Hepatocyte (in vitro differentiated cells): ENCODE measurements at regions not wholly inside any gene's neighbourhood (a gene's known extent, or its start where the extent isn't known, plus 50 kb on each side); places are given as distances from the start of the nearest gene placed in this dataset.
"Not testable (repeated sequence)": the region's sequence is repeated elsewhere in the genome, so short reads cannot be mapped to it uniquely, and the experiment has no call there.

Experiments used
- DNase-seq: peaks from one replicate; pipeline ENCODE4 v3.0.0-alpha.2; 2016; ENCODE audit warnings: low spot score
- H2AFZ ChIP-seq: fragments of 200-600 bp; sonication (generic); 2 replicates; pipeline ENCODE4 v1.6.0; 2016; ENCODE audit warnings: antibody characterized with exemption, mild to moderate bottlenecking
- H3K27ac ChIP-seq: fragments of 200-600 bp; sonication (generic); 2 replicates; pipeline ENCODE4 v1.5.1; 2016; ENCODE audit warnings: mild to moderate bottlenecking
- H3K27me3 ChIP-seq: fragments of 200-600 bp; sonication (generic); 2 replicates; pipeline ENCODE4 v1.6.1; 2016
- H3K36me3 ChIP-seq: fragments of 200-600 bp; sonication (generic); replicated peaks from 2 replicates; pipeline ENCODE4 v1.5.1; 2016; ENCODE audit warnings: low read depth; ENCODE audit not compliant: insufficient read depth
- H3K4me1 ChIP-seq: fragments of 200-600 bp; sonication (generic); 2 replicates; pipeline ENCODE4 v1.5.1; 2016; ENCODE audit warnings: mild to moderate bottlenecking, moderate library complexity; ENCODE audit not compliant: insufficient read depth
- H3K4me2 ChIP-seq: fragments of 200-600 bp; sonication (generic); 2 replicates; pipeline ENCODE4 v1.6.0; 2016
- H3K4me3 ChIP-seq: fragments of 200-600 bp; sonication (generic); 2 replicates; pipeline ENCODE4 v1.5.1; 2016; ENCODE audit warnings: mild to moderate bottlenecking
- H3K79me2 ChIP-seq: fragments of 200-600 bp; sonication (generic); 2 replicates; pipeline ENCODE4 v1.6.0; 2017; ENCODE audit warnings: mild to moderate bottlenecking
- H3K9me2 ChIP-seq: fragments of 200-600 bp; sonication (generic); replicated peaks from 2 replicates; pipeline ENCODE4 v1.6.0; 2017; ENCODE audit warnings: mild to moderate bottlenecking; ENCODE audit not compliant: insufficient read depth
- H3K9me3 ChIP-seq: fragments of 200-600 bp; sonication (generic); 2 replicates; pipeline ENCODE4 v1.5.1; 2016; ENCODE audit warnings: low read depth, mild to moderate bottlenecking
- H4K20me1 ChIP-seq: fragments of 200-600 bp; sonication (generic); 2 replicates; pipeline ENCODE4 v1.6.0; 2016; ENCODE audit warnings: mild to moderate bottlenecking; ENCODE audit not compliant: insufficient read depth, poor library complexity, severe bottlenecking
- CTCF ChIP-seq: fragments of 200-600 bp; sonication (generic); IDR thresholded peaks from 2 replicates; pipeline ENCODE4 v1.5.1; 2016; ENCODE audit warnings: antibody characterized with exemption, mild to moderate bottlenecking; ENCODE audit not compliant: poor library complexity
- EZH2 ChIP-seq: fragments of 200-600 bp; sonication (generic); IDR thresholded peaks from 2 replicates; pipeline ENCODE4 v1.6.1; 2016; ENCODE audit warnings: antibody characterized with exemption, mild to moderate bottlenecking, borderline replicate concordance
- EZH2phosphoT487 ChIP-seq: fragments of 200-600 bp; sonication (generic); IDR thresholded peaks from one replicate; pipeline ENCODE4 v1.6.1; 2018; ENCODE audit warnings: antibody characterized with exemption, mild to moderate bottlenecking, low read depth, moderate library complexity; ENCODE audit not compliant: unreplicated experiment, severe bottlenecking
- WGBS: methylation state at CpG from one replicate; pipeline ENCODE4 v1.1.6; 2016; ENCODE audit warnings: low lambda C conversion rate; ENCODE audit errors: missing lambda C conversion rate; 5-methylcytosine and 5-hydroxymethylcytosine counted together

GRCh38 chr4:72777436-72777835 is 208.4 kb upstream of the ADAMTS3 start:
- no peaks in the 10 kb centered on the region for H3K9me2 ChIP-seq
- no peak for TF ChIP-seq EZH2phosphoT487
- TF ChIP-seq CTCF = no peak
- TF ChIP-seq EZH2 = no peak
- no peaks in the 10 kb centered on the region for H3K79me2 ChIP-seq
- no peak overlapping the region for H2AFZ ChIP-seq
- H3K36me3 ChIP-seq = no peaks in the 10 kb centered on the region
- 69% methylated on average over 6 of the region's 6 CpGs for WGBS
- no peak overlapping the region for H3K4me3 ChIP-seq
- DNase-seq = no peak
- no peaks in the 10 kb centered on the region for H3K9me3 ChIP-seq
- H3K4me2 ChIP-seq = no peak overlapping the region
- no peaks in the 10 kb centered on the region for H4K20me1 ChIP-seq
- H3K27ac ChIP-seq = no peak overlapping the region
- no peaks in the 10 kb centered on the region for H3K4me1 ChIP-seq
- no peaks in the 10 kb centered on the region for H3K27me3 ChIP-seq

GRCh38 chr4:72770708-72771107 is 201.7 kb upstream of the ADAMTS3 start:
- H3K4me3 ChIP-seq = no peak overlapping the region
- H3K4me2 ChIP-seq = no peak overlapping the region
- no peaks in the 10 kb centered on the region for H3K27me3 ChIP-seq
- H3K27ac ChIP-seq = no peak overlapping the region
- no peak for DNase-seq
- no peaks in the 10 kb centered on the region for H3K9me3 ChIP-seq
- no peak overlapping the region for H2AFZ ChIP-seq
- no peaks in the 10 kb centered on the region for H3K36me3 ChIP-seq
- no peaks in the 10 kb centered on the region for H3K79me2 ChIP-seq
- H3K4me1 ChIP-seq = no peaks in the 10 kb centered on the region
- no peaks in the 10 kb centered on the region for H4K20me1 ChIP-seq
- H3K9me2 ChIP-seq = no peaks in the 10 kb centered on the region
- TF ChIP-seq EZH2phosphoT487 (no peak), EZH2 (no peak)

GRCh38 chr4:72768364-72768763 is 199.3 kb upstream of the ADAMTS3 start:
- Histone ChIP-seq H3K36me3 (no peaks in the 10 kb centered on the region), H3K4me1 (no peaks in the 10 kb centered on the region), H4K20me1 (no peaks in the 10 kb centered on the region), H3K27ac (no peak overlapping the region), H3K27me3 (no peaks in the 10 kb centered on the region), H2AFZ (no peak overlapping the region), H3K79me2 (no peaks in the 10 kb centered on the region), H3K4me3 (no peak overlapping the region), H3K4me2 (no peak overlapping the region), H3K9me2 (no peaks in the 10 kb centered on the region), H3K9me3 (no peaks in the 10 kb centered on the region)
- WGBS = 87% methylated on average over 2 of the region's 2 CpGs
- no peak for DNase-seq
- TF ChIP-seq EZH2phosphoT487 (no peak), EZH2 (no peak), CTCF (no peak)

- Histone ChIP-seq H3K79me2 (no peaks in the 10 kb centered on the region), H3K4me1 (no peaks in the 10 kb centered on the region), H4K20me1 (no peaks in the 10 kb centered on the region), H3K36me3 (no peaks in the 10 kb centered on the region), H3K27ac (no peak overlapping the region), H3K4me3 (no peak overlapping the region), H2AFZ (no peak overlapping the region), H3K9me2 (no peaks in the 10 kb centered on the region), H3K4me2 (no peak overlapping the region), H3K9me3 (no peaks in the 10 kb centered on the region), H3K27me3 (no peaks in the 10 kb centered on the region)
- WGBS = 64% methylated on average over 4 of the region's 4 CpGs
- no peak for TF ChIP-seq CTCF
- no peak for TF ChIP-seq EZH2phosphoT487
- TF ChIP-seq EZH2 = no peak
- DNase-seq = no peak
These were observed 198.7 kb upstream of the ADAMTS3 start for GRCh38 chr4:72767618-72768302.

- H3K36me3 ChIP-seq, H3K4me1 ChIP-seq, H3K9me2 ChIP-seq, H4K20me1 ChIP-seq, H3K4me2 ChIP-seq, H3K4me3 ChIP-seq, H3K9me3 ChIP-seq, H2AFZ ChIP-seq, H3K79me2 ChIP-seq, DNase-seq, H3K27ac ChIP-seq, H3K27me3 ChIP-seq: not testable (repeated sequence)
- 94% methylated on average over 19 of the region's 19 CpGs for WGBS
These were observed 196.8 kb upstream of the ADAMTS3 start for GRCh38 chr4:72765788-72766187.
